Upper lobe of left lung (tissue), 6 donors: ENCODE measurements at regions not wholly inside any gene's neighbourhood (a gene's known extent, or its start where the extent isn't known, plus 50 kb on each side); places are given as distances from the start of the nearest gene placed in this dataset.

Experiments used
- ATAC-seq, 2 donors: fragments of 200-7000 bp; cut with Tn5 transposase; one replicate each; pipeline ENCODE4 v1.9.1; 2022; ENCODE audit warnings: mild to moderate bottlenecking in 2 of 2, moderate library complexity in 2 of 2; ENCODE audit not compliant: low FRiP score in 2 of 2
- DNase-seq, 2 donors: peaks; one replicate each; pipeline ENCODE4 v3.0.0-alpha.2; 2019 to 2020
- H3K27ac ChIP-seq, 4 donors: fragments of 200-600 bp; sonication (generic); one replicate each; pipeline ENCODE4 v1.5.1; 2016 to 2019
- H3K27me3 ChIP-seq, 4 donors: fragments of 200-600 bp; sonication (generic); one replicate each; pipeline ENCODE4 v1.5.1; 2017 to 2019
- H3K36me3 ChIP-seq, 4 donors: fragments of 200-600 bp; sonication (generic); one replicate each; pipeline ENCODE4 v1.5.1; 2016 to 2019
- H3K4me1 ChIP-seq, 4 donors: fragments of 200-600 bp; sonication (generic); one replicate each; pipeline ENCODE4 v1.5.1; 2018 to 2019
- H3K4me3 ChIP-seq, 4 donors: fragments of 200-600 bp; sonication (generic); one replicate each; pipeline ENCODE4 v1.5.1; 2017 to 2019; ENCODE audit warnings: mild to moderate bottlenecking in 2 of 4, moderate library complexity in 1 of 4
- H3K9me3 ChIP-seq, 4 donors: fragments of 200-600 bp; sonication (generic); one replicate each; pipeline ENCODE4 v1.5.1; 2018 to 2019
- EP300 ChIP-seq, 4 donors: sonication (generic); formaldehyde crosslinking; IDR thresholded peaks; one replicate each; pipeline ENCODE4 v1.5.1; 2017; ENCODE audit warnings: antibody characterized with exemption in 4 of 4, control low read depth in 2 of 4
- POLR2A ChIP-seq, 4 donors: fragments of 450-650 bp; IDR thresholded peaks; one replicate each; pipeline ENCODE4 v1.5.1; 2016 to 2017; ENCODE audit warnings: antibody characterized with exemption in 4 of 4, mild to moderate bottlenecking in 2 of 4
- POLR2AphosphoS5 ChIP-seq, 2 donors: sonication (generic); formaldehyde crosslinking; IDR thresholded peaks; one replicate each; pipeline ENCODE4 v1.5.1; 2017; ENCODE audit warnings: antibody characterized with exemption in 2 of 2
- WGBS, 2 donors: methylation state at CpG; one replicate each; pipeline ENCODE4 v1.1.5; 2017 to 2018; 5-methylcytosine and 5-hydroxymethylcytosine counted together
- TF ChIP-seq, protein P1 (sequence below), 6 experiments: fragments of 450-650 bp in 4 of 6; fragments of 200-600 bp in 2 of 6; sonication (generic) in 2 of 6; IDR thresholded peaks; one replicate each; pipeline ENCODE4 v1.5.1; 2016 to 2019; ENCODE audit warnings: antibody characterized with exemption in 6 of 6
- donor health status: DM: no; HTN: no; CAD: no; lungs with moderate emphysema.
- donor health status: DM: no; HTN: yes; CAD: no; lungs with severe emphysema.

DNA sequence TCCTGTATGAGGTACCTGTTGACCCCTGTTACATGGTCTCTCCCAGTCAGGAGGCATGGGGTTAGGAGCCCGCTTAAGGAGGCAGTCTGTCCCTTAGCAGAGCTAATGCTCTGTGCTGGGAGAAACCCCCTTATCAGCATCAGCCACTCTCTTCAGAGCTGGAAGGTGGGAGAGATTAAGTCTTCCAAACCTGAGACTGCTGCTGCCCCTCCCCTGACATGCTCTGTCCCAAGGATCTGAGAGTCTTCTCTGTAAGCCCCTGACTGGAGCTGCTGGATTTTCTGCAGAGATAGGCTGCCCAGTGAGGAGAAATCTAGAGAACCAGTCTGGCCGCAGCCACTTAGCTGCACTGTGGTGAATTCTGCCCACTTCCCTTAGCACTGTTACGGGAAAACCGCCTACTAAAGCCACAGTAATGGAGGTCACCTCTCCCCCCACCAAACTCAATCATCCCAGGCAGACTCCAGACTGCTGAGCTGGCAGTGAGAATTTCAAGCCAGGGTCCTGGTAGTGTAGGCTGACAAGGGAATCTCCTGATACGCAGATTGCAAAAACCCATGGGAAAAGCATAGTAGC, 222.3 kb downstream of the DDX3Y start:
- Histone ChIP-seq H3K27me3 (no peaks in the 10 kb centered on the region), H3K36me3 (no peaks in the 10 kb centered on the region), H3K27ac (no peak overlapping the region), H3K4me3 (no peak overlapping the region), H3K9me3 (no peaks in the 10 kb centered on the region), H3K4me1 (no peaks in the 10 kb centered on the region)
- WGBS, 2 donors, result no CpG with 5 or more reads among the region's 5 CpGs
- ATAC-seq (no peak), DNase-seq (no peak)
- TF ChIP-seq POLR2AphosphoS5 (IDR thresholded peaks at IDR 0.05) (no peak), EP300 (IDR thresholded peaks at IDR 0.05) (no peak), POLR2A (IDR thresholded peaks at IDR 0.05) (no peak)
- TF ChIP-seq, protein P1, sequence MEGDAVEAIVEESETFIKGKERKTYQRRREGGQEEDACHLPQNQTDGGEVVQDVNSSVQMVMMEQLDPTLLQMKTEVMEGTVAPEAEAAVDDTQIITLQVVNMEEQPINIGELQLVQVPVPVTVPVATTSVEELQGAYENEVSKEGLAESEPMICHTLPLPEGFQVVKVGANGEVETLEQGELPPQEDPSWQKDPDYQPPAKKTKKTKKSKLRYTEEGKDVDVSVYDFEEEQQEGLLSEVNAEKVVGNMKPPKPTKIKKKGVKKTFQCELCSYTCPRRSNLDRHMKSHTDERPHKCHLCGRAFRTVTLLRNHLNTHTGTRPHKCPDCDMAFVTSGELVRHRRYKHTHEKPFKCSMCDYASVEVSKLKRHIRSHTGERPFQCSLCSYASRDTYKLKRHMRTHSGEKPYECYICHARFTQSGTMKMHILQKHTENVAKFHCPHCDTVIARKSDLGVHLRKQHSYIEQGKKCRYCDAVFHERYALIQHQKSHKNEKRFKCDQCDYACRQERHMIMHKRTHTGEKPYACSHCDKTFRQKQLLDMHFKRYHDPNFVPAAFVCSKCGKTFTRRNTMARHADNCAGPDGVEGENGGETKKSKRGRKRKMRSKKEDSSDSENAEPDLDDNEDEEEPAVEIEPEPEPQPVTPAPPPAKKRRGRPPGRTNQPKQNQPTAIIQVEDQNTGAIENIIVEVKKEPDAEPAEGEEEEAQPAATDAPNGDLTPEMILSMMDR (IDR thresholded peaks at IDR 0.05), result no peak

DNA sequence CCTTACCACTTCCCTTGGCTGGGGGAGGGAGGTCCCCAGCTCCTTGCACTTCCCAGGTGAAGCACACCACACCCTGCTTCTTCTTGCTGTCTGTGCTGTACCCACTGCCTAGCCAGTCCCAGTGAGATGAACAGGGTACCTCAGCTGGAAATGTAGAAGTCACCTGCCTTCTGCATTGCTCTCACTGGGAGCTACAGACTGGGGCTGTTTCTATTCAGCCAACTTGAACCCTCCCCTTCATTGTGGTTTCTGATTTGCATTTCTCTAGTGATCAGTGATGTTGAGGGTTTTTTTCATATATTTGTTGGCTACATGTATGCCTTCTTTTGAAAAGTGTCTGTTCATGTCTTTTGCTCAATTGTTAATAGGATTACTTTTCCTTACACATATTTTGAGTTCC, 222.8 kb downstream of the DDX3Y start:
- no peak for DNase-seq

DNA sequence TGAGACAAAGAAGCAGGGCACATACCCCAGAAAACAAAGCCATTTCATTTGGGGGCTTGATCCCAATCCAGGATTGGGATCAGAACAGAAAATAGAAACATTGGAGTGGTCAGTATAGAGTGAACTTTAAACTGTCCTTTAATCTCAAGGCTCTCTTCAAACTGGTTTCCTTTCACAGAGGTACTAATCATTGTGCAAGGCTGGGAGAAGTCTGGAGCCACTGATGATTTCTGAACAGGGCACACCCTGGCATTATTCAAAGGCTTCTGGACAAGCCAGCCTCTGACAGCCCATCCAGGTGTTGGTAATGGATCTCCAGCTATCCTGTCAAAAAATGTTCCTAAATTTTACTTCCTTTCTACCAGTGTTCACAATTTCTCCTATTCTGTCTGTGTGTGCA, 244.5 kb downstream of the DDX3Y start:
- TF ChIP-seq EP300 (IDR thresholded peaks at IDR 0.05) (no peak), POLR2A (IDR thresholded peaks at IDR 0.05) (no peak)
- ATAC-seq, result no peak
- peak overlapping the region in 2 of 4 donors; percentile 33 to 34 for H3K4me3 ChIP-seq
- no peaks in the 10 kb centered on the region for H3K9me3 ChIP-seq
- no peaks in the 10 kb centered on the region for H3K36me3 ChIP-seq
- no peak for DNase-seq
- H3K4me1 ChIP-seq, result no peaks in the 10 kb centered on the region
- no peaks in the 10 kb centered on the region for H3K27me3 ChIP-seq
- H3K27ac ChIP-seq, result no peak overlapping the region

More for the DNA sequence above, 222.8 kb downstream of the DDX3Y start:
- no peak for TF ChIP-seq POLR2AphosphoS5 (IDR thresholded peaks at IDR 0.05)
- TF ChIP-seq EP300 (IDR thresholded peaks at IDR 0.05), result no peak
- TF ChIP-seq, protein P1 (IDR thresholded peaks at IDR 0.05), result no peak
- TF ChIP-seq POLR2A (IDR thresholded peaks at IDR 0.05), result no peak
- no peaks in the 10 kb centered on the region for H3K27me3 ChIP-seq
- no peaks in the 10 kb centered on the region for H3K9me3 ChIP-seq
- H3K27ac ChIP-seq, result no peak overlapping the region
- no peaks in the 10 kb centered on the region for H3K36me3 ChIP-seq
- no peak for ATAC-seq
- no peaks in the 10 kb centered on the region for H3K4me1 ChIP-seq
- H3K4me3 ChIP-seq, result no peak overlapping the region

DNA sequence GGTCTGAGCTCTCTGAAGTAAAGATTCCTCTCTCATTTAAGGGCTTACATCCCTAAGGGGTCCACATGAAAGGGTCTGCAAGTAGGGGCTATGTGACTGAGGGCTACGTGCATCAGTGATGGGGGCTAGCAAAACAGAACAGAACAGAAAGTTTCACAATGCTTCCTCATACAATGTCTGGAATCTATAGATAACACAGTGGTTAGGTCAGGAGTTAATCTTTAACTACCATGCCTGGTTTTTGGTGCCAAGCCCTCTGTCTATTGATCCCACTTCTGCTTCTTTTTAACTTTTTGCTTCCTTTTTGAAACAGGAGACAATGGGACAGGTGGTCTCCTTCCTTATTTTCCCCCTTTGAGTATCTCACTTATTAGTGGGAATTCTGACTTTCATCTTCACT, 263.0 kb downstream of the DDX3Y start:
- ATAC-seq (no peak), DNase-seq (no peak)
- TF ChIP-seq POLR2AphosphoS5 (IDR thresholded peaks at IDR 0.05), result no peak
- TF ChIP-seq, protein P1 (IDR thresholded peaks at IDR 0.05), result no peak
- no peak for TF ChIP-seq POLR2A (IDR thresholded peaks at IDR 0.05)
- no peak for TF ChIP-seq EP300 (IDR thresholded peaks at IDR 0.05)
- H3K36me3 ChIP-seq, result no peaks in the 10 kb centered on the region
- no peaks in the 10 kb centered on the region for H3K27me3 ChIP-seq
- H3K27ac ChIP-seq, result no peak overlapping the region
- H3K9me3 ChIP-seq, result peaks cover 0 to 4% (median 0%) of the 10 kb centered on the region in 4 donors
- no peak overlapping the region for H3K4me3 ChIP-seq
- 57% methylated on average over 1 of the region's 1 CpG; no CpG with 5 or more reads in 1 of the 2 donors for WGBS, 2 donors
- no peaks in the 10 kb centered on the region for H3K4me1 ChIP-seq

DNA sequence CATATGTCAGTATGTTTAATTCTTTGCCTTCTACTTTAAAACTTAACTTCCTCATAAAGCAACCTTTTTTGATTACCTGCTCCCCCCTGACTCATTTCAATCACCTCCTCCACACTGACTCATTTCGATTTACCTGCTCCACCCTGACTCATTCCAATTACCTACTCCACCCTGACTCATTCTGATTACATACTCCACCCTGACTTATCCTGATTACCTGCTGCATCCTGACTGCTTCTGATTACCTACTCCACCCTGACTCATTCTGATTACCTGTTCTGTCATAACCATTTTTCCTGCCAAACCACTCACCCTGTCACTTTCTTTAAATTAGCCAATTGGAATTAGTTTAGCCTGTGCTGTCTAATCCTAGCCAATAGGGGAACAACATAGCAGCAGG, 263.6 kb downstream of the DDX3Y start:
- H3K4me1 ChIP-seq, result no peaks in the 10 kb centered on the region
- H3K4me3 ChIP-seq, result no peak overlapping the region
- ATAC-seq, result no peak
- DNase-seq, result no peak
- TF ChIP-seq EP300 (IDR thresholded peaks at IDR 0.05), result no peak
- no peak for TF ChIP-seq POLR2A (IDR thresholded peaks at IDR 0.05)
- TF ChIP-seq, protein P1 (IDR thresholded peaks at IDR 0.05), result no peak
- no peak for TF ChIP-seq POLR2AphosphoS5 (IDR thresholded peaks at IDR 0.05)
- WGBS, 2 donors, result 72% methylated on average over 1 of the region's 1 CpG; no CpG with 5 or more reads in 1 of the 2 donors
- H3K9me3 ChIP-seq, result peaks cover 0 to 2% (median 0%) of the 10 kb centered on the region in 4 donors
- H3K27ac ChIP-seq, result no peak overlapping the region
- H3K36me3 ChIP-seq, result no peaks in the 10 kb centered on the region
- no peaks in the 10 kb centered on the region for H3K27me3 ChIP-seq
